ENCODE measurements at regions not wholly inside any gene's neighbourhood (a gene's known extent, or its start where the extent isn't known, plus 50 kb on each side); places are given as distances from the start of the nearest gene placed in this dataset.
"Not testable (repeated sequence)": the region's sequence is repeated elsewhere in the genome, so short reads cannot be mapped to it uniquely, and the experiment has no call there.

DNA sequence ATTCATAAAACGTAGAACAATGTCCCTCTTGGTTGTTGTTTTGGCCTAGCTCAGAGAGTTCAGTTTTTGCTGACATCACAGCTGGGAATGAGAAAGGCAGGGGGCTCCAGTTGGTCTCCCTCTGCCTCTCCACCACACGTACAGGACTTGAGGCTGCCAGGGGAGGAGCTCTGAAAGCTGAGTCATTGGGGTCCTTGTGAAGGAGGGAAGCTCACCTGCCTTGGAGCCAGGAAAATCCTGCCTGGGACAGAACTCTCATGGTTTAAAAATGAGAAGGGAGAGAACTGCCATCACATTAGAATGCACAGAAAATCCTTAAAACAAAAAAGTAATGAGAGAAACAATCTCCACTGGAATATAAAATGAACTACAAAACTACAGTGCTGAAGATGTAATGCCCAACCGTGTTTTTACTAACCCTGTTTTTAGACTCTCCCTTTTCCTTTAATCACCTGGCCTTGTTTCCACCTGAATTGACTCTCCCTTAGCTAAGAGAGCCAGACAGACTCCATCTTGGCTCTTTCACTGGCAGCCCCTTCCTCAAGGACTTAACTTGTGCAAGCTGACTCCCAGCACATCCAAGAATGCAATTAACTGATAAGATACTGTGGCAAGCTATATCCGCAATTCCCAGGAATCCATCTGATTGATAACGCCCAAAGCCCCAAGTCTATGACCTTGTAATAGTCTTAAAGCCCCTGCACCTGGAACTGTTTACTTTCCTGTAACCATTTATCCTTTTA is 58.6 kb upstream of the TARP start:
- DNase-seq (ENCODE audit: extremely low read depth, low read depth); H3K4me3 ChIP-seq (replicated peaks; ENCODE audit: low read depth, low read length): not testable (repeated sequence)

DNA sequence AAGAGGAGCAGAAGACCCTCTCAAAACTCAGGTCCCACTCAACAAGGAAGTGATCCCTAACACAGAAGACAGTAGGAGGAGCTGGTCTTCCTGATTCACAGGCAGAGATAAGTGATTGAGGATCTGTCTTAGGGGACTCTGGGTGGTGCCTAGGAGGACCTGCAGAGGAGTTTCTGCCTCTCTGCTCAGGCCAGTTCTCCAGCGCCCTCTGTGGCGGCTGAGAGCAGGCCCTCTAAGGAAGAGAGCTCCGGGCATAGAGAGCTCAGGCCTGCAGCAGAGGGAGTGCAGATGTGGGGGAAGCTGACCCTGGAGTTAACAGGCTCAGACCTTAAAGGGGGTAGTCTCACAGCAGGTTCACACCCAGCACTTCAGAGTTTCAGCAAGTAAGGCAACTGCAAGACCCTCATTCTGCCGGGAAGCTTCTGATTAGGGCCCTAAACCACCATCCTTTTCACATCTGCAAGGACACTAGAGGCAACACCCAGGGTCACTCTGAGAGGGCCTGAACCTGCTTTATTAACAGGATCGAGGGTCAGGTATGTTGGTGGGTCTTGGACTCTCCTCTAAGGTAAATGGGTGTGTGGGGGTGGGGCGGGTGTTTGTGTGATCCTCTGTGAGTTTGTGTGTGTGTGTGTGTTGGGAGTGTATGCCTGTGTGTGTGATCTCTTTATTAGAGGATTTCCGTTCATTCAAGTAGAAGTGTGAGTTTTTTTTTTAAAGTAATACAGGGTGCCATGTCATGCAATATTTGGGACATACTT is 57.6 kb upstream of the TARP start:
- no peak for DNase-seq (ENCODE audit: extremely low read depth, low read depth)
- TF ChIP-seq, protein P1, sequence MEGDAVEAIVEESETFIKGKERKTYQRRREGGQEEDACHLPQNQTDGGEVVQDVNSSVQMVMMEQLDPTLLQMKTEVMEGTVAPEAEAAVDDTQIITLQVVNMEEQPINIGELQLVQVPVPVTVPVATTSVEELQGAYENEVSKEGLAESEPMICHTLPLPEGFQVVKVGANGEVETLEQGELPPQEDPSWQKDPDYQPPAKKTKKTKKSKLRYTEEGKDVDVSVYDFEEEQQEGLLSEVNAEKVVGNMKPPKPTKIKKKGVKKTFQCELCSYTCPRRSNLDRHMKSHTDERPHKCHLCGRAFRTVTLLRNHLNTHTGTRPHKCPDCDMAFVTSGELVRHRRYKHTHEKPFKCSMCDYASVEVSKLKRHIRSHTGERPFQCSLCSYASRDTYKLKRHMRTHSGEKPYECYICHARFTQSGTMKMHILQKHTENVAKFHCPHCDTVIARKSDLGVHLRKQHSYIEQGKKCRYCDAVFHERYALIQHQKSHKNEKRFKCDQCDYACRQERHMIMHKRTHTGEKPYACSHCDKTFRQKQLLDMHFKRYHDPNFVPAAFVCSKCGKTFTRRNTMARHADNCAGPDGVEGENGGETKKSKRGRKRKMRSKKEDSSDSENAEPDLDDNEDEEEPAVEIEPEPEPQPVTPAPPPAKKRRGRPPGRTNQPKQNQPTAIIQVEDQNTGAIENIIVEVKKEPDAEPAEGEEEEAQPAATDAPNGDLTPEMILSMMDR (IDR thresholded peaks at IDR 0.05; ENCODE audit: low read depth, low read length, missing control alignments), result peak; percentile 29
- no peak overlapping the region for H3K4me3 ChIP-seq (replicated peaks; ENCODE audit: low read depth, low read length)

DNA sequence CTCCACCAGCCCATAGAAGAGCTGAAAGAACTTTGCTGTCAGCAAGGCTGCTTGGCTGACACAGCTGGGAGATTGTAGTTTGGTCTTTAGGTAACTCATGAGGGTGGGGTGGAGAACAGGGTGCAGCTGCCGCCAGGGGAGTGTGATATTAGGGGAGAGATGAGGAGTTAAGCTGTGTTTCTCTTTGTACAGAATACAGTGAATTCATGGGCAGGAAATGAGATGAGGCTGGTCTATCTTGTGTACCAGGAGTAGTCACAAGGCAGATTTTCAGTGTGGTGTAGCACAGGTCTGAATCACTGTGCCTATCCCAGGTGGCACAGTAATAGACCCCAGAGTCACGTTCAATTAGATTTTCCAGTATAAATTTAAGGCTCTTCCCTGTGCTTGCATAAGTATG is 56.6 kb upstream of the TARP start:
- H3K4me3 ChIP-seq (replicated peaks; ENCODE audit: low read depth, low read length), result no peak overlapping the region
- TF ChIP-seq, protein P1 (IDR thresholded peaks at IDR 0.05; ENCODE audit: low read depth, low read length, missing control alignments), result no peak
- no peak for DNase-seq (ENCODE audit: extremely low read depth, low read depth)

DNA sequence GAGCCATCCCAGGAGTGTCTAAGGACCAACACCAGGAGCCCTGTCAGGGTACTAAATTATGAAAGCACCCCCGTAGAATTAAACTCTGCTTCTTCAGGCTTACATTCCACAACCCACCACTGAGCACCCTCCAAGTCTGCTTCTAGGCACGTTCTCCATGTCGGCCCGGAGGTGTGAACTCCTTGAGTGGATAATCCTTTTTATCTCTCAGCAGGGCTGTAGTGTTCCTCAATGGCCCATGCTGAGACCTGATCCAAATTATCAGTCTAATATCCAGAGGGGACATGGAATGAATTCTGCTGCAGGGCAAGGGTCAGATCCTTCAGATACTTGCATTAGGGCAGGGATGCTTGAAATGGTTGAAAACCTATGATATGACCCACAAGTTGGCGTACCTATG is 55.9 kb upstream of the TARP start:
- TF ChIP-seq, protein P1 (IDR thresholded peaks at IDR 0.05; ENCODE audit: low read depth, low read length, missing control alignments), result no peak

DNA sequence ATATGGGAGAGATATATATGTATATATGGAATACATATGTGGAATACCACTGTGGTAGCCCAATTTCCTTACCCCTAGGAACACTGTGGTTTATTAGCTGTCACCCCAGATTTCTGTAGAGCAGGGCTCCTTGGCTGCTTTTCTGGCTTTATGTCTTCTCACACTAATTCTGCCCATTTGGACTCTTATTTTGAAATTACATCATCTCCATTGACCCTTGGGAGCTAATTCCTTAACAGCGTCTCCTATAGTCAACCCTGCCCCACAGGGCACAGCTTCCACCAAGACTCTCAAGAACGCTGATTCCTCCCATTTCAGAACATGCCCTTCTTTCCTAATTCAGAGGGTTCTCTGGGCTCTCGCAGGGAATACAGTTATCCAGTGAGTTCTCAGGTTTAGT is 55.4 kb upstream of the TARP start:
- DNase-seq (ENCODE audit: extremely low read depth, low read depth), result no peak
- H3K4me3 ChIP-seq (replicated peaks; ENCODE audit: low read depth, low read length), result no peak overlapping the region
- TF ChIP-seq, protein P1 (IDR thresholded peaks at IDR 0.05; ENCODE audit: low read depth, low read length, missing control alignments), result no peak

More for the DNA sequence above, 55.9 kb upstream of the TARP start:
- DNase-seq (ENCODE audit: extremely low read depth, low read depth), result no peak
- H3K4me3 ChIP-seq (replicated peaks; ENCODE audit: low read depth, low read length), result no peak overlapping the region

DNA sequence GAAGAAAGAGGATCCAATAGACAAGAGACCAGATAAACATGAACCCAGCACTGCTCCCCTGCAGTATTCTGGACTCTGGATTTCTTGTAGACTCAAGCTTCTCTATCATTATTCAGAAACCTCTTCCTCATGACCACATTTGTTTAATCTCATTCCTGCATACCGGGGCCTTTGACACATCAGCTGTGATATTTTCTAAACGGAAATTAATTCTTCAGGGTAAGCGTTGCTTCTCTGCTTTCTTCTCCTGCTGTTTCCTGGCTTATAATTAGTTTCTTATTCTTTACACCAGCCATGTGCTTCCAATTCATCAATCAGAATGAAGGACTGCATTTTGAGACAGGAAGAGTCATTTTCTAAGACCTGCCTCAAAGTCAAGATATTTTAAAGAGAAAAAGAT is 54.2 kb upstream of the TARP start:
- no peak overlapping the region for H3K4me3 ChIP-seq (replicated peaks; ENCODE audit: low read depth, low read length)
- no peak for DNase-seq (ENCODE audit: extremely low read depth, low read depth)
- TF ChIP-seq, protein P1 (IDR thresholded peaks at IDR 0.05; ENCODE audit: low read depth, low read length, missing control alignments), result no peak

Measured in HFF-Myc (cell line).